ENCODE measurements at regions not wholly inside any gene's neighbourhood (a gene's known extent, or its start where the extent isn't known, plus 50 kb on each side); places are given as distances from the start of the nearest gene placed in this dataset.
A peak's percentile ranks its signal among the peaks of the same experiment; 100 is the strongest.

DNA sequence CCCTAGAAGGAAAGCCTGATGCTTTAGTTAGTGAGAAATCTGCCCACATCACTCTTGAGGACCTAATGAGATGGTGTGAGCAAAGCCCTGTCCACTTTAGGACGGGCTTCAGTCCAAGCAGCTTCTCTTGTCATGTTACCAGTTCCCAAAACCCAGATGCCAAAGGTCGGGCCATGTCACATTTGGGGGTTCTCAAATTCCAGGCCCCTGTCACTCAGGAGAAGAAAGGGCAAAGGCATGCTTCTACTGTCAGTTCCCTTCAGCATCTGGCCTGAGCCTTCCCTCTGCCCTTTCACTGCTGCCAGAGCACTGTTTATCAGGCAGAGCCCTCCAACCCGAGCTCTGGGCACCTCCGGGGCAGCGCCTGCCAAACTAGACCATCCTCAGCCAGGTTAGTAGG, 556.0 kb downstream of the BNC2 start:
- no peak for DNase-seq

DNA sequence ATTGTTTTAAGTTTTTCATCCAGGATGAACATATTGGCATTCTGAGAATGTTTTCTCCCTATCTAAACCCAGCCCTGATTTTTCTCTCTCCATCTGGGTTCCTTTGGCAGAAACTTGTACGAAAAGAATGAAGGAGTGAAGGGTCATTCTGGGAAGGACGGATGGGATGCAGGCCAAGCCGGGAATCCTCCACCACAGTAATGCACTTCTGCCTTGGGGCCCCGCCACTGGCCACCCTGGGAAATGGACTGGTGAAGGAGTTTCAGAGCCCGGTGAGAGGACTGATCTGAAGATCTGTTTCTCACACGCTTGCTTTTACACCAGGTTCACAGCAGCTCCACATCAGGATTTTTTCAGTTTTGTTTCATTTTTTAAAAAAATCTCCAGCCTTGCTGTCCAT, 554.8 kb downstream of the BNC2 start:
- no peak for DNase-seq

DNA sequence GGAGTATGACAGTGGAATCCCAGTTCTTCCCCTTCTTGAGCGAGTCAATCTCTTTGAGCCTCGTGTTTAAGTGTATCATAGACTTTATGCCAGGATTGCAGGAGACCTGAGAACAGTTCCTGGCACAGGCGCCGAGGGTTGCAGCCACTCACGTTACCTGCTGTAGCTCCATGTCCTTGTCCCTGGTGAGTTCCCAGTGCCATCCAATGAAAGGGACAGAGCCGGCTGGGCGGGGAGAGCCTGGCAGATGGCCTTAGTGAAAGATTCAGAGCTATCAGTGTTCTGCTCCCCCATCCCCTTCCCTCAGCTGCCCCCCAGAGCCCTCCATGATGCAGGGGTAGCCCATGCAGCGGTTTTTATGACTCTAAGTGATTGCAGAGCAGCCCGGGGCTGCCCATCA, 554.0 kb downstream of the BNC2 start:
- no peak for DNase-seq

DNA sequence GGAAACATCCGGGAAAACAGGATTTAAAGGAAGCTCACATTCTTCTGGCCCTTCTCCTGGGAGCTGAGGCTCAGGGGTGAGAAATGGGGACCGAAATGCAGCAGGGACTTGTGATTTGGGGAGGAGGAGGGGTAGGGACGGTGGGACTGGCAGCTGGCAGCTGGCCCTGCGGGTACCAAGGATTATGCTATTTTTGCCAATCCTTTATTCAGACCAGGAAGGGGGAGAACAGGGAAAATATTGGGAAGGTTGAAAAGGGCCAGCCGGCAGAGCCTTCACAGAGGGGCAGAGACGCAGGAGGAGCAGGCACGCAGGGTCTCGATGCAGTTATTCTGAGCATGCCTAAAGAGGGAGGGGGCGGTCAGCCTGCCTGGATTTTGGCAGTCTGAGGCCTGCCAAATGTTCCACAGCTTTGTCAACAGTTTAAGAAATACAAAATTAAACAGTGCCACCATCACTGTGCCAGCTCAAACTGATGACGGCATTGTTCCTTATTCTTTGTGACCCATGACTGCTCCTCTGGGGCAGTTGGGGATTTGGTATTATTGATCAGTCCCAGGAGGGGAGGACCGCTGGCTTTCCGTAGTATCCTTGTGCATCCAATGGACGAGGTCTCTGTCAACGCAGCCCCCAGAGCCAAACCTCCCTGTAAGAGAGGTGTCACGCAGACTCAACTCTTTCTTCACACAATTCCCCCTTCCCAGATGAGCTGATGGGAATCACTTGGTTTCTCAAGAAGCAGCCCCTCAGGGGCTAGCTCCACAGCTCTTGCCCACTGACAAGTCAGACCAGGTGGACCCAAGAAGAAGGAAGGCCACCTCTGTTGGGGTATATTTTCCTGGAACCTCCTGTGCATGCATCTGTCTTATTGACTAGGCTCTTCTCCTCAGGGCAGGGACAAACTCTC, 553.3 kb downstream of the BNC2 start:
- no peak for DNase-seq

DNA sequence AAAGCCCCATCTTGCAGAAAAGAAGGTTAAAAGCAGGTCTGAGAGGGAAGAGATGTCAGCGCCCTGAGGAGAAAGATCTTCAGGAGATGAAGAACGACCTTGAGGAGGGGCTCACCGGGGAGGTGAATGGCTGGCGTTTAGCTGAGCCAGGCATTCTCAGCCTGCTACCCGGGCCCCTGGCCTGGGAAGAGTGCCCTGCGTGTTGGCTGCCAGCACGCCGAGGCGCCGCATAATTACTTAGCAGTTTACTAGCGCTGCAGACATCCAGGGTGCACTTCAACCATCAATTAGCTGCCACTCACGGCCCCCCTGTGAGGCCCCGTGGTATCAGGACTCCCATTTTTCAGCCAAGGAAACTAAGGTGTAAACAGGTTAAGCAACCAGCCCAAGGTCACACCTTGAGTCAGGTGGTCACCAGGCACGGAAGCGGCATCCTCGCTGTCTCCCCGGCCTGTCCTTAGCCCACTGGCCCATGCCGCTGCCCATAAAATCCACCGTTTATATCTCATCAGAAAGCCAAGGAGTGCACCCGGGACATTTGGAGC, 551.9 kb downstream of the BNC2 start:
- DNase-seq = no peak

DNA sequence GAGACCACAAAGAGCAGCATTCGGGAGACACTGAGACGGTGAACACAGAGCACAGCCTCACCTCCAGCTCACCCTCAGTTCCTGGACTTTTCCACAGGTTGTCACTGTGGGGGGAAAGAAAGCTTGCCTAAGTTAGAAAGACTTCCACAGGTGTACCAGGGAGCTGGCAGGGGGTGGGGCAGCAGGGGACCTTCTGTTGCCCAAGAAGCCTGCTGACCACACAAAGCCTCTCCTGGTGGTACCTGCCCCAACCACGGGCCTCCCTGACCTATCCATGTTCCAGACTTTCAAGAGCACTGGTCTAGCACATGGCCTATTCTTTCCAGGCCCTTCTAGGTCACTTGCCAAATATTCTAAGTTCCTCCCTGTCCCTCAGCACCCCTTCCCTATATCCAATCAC, 550.8 kb downstream of the BNC2 start:
- no peak for DNase-seq

DNA sequence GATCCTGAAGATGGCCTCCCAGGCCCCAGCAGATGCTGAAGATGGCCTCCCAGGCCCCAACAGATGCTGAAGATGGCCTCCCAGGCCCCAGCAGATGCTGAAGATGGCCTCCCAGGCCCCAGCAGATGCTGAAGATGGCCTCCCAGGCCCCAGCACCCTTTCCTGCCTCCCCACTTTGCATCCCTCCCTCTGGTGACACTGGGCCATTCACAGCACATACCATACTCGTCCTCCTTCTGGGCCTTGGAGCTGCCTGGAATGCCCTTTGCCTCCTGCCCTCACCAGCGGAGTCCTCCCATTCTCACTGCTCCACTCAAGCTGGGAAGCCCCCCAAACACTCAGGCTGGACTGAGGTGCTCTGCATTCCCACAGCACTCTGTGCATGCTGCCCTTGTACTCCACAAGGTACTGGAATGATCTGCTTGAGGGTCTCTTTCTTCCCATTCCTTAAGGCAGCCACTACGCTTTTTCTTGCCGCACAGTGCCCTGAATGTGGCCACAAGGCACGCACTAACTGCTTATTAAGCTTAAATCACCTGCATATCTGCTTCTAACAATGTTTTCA, 550.0 kb downstream of the BNC2 start:
- DNase-seq = no peak

DNA sequence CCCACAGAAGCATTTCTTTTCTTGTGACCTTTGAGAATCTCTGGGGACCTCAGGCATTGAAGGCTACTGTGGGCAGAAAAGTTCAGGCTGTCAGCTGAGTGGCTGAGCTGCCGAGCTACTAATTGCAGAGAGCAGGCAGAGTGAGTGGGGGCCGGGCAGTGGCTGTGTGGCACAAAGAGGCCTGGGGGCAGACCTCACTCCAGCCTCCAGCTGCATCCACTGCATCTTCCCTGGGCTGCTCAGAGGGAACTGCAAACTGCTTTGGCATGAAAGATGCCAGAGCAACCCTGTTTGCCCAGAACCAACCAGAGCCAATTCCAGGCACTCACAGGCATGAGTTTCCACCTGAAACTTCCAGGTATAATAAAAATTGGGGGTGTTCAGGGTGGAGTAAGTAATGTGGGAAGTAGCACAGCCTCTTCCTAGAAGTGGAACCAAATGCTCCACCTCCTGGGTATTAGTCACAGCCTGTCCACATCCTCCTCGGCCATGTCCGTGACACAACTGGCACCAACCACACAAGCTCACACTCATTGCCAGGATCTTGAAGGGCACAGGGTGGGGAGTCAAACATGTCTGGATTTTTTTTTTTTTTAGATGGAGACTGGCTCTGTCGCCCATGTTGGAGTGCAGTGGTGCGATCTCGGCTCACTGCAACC, 548.9 kb downstream of the BNC2 start:
- DNase-seq = no peak

DNA sequence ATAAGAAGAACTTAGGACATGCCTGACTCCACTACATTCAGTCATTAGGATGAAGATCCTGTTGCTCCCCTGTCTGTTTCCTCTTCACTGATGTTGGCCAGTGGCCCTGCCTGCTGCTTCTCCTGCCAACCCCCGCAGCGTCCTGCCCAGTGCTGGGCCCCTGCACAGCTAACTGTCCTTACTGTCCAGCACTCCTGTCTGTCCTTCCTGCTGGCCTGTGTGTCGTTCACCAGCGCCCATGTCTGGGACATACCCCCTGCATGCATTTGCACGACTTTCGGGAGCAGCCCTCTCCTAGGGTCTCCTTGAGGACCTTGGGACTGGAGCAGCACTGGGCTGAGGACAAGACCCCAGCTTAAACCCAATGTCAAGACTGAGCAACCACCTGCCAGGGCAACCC, 547.6 kb downstream of the BNC2 start:
- no peak for DNase-seq

DNA sequence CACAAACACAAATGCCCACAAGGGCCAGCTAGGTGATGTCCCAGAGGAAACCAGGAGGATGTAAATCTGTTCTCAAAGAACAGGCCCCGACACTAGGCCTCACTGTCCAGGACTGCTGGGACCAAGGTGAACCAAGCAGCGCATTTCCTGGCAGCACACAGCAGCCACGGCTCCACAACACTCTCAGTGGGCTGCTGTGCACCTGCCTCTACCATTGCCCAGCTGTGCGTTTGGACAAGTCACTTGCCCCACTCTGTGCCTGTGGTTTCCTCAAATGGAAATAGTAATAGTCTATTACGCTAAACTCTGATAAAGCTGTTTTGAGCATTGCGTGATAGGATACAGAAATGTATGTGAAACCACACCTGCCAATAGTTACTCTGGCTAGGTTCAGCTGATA, 544.5 kb downstream of the BNC2 start:
- no peak for DNase-seq

DNA sequence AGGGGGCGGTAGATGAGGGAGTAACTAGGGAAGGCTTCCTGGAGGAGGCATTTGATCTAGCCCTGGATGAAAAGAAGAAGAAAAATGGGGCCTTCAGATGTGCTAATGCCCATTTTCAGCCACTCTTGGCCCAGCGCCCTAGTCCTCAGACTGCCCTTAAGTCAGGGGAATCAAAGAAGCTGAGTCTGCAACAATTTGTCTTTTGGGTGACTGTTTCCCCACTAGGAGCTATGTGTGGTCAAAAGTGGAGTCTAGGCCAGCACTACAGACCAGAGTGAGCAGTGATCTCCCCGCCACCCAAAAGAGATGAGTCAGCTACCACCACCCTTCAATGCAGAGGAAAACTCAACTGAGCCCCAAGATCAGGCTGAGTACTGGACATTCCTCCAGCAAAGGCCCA, 542.1 kb downstream of the BNC2 start:
- DNase-seq = no peak

DNA sequence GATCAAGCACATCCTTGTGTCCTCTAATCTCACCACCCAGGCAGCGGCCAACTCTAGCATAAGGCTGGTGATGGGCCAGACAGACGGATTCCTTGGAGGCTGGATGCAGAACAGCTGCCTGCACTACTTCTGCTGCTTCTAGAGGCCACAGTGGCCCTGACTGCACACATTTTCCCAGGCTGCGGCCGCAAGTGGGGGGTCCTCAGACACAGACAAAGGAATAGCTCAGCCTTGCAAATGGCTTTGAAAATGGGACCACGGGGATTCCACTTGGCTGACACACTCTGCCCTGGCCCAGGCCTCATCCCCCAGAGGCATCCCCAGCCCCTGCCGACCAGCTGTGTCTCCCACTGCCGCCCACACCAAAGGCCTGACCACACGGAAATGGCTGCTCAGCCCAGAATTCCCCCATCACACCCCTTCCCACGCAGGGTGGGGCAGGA, 540.8 kb downstream of the BNC2 start:
- peak; percentile 51 for DNase-seq

DNA sequence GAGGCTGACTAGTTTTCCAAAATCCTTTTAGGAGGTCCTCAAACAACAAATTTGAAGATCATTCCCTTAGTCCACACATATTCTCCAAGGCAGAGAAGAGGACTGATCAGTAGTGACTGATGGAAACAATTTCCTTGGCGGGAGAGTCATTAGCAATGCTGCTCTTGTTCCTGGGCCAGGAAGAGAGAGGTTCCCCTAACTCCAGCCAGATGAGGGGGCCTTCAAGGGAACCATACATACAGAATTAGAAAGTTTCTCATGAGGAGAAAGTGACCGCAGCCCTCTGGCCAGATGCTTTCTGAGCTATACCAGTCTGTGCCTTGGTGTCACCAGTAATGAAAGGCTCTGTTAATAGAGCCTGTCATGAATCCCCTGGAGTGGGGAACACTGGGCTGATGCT, 539.4 kb downstream of the BNC2 start:
- DNase-seq = peak; percentile 54

DNA sequence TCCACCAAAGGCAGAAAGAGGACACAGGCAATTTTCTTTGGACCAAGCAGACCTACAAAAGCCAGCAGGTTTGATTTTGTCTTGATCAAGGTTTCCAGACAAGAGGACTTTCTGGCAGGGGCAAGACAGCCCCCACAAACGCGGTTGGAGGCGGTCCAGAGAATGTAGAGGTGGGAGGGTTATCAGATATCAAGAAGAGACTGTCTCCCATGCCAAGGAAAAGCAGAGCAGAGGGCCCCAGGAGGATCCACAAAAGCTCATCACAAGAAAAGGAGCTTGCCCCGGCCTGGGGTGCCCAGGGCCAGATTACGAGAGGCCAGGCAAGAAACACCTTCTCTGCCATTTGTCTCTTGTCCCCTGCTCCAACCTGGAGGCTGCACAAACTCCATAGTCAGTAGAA, 538.9 kb downstream of the BNC2 start:
- DNase-seq = no peak

DNA sequence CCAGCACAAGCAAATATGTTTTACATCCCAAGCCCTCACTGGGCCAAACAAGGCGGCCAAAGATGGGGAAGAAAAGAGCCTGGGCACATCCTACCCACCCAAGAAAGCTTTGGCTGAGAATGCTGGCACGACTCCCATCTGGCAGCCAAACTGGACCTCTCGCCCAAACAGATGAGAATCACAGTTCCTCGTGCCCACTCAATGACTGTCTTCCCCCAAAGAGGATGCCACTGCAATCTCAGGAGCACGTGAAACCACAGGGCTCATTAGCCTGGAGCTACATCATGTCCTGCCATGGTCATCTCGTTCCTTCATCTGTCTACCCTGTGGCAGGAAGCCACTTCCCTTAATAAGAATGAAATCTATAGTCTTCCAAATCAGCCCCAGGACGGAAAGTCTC, 536.8 kb downstream of the BNC2 start:
- DNase-seq = no peak

DNA sequence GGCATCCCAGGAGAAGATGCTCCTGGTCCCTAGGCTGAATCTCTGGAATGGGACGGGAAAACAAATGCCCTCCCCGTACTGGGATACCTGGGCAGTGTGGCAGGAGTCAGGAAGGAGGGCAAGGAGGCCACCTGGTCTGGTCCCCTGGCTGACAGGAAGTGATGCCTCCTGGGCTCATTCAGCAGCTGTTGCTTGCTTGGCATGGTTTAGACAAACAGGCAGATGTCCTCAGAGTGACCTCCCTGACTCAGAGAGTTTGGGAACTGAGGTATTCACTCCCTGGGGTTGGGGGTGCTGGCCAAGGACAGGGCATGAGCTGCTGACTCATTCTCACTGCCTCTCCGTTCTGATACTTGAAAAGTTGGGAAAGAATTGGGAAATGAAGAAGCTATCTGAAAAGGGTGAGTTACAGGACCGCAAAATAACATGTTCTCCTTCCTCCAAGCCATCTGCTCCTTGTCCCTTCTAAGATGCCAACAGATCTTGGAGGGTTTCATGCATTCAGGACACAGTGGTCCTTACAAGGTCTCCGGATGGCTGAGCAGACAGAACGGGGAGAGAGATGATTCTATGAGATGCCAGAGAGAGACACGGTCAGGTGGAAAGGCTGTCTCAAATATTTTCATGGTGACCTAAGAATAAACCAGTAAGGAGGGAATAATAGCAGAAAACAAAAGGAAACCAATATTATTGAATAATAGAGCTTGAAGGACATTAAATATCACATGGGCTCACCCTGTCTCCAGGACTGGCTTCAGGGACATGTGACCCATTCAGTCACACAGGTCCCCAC, 534.5 kb downstream of the BNC2 start:
- no peak for DNase-seq

DNA sequence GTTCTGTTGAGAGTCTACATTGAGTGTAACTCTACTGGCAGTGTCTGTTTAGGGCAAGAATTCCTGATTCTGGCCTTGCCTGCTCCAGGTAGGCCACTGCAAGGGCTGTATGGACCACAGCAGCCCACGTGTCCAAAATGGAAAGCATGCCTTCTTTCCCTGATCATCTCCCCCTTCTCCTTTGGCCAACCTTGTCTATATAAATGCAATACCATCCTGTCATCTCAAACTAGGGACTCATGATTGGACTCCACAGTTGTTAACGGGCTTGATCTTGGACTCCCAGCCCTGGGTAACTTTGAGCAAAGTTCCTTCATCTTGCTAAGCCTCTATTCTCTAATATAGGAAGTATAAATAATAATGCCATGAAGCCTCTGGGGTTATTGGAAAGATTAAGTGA, 533.6 kb downstream of the BNC2 start:
- DNase-seq = no peak

DNA sequence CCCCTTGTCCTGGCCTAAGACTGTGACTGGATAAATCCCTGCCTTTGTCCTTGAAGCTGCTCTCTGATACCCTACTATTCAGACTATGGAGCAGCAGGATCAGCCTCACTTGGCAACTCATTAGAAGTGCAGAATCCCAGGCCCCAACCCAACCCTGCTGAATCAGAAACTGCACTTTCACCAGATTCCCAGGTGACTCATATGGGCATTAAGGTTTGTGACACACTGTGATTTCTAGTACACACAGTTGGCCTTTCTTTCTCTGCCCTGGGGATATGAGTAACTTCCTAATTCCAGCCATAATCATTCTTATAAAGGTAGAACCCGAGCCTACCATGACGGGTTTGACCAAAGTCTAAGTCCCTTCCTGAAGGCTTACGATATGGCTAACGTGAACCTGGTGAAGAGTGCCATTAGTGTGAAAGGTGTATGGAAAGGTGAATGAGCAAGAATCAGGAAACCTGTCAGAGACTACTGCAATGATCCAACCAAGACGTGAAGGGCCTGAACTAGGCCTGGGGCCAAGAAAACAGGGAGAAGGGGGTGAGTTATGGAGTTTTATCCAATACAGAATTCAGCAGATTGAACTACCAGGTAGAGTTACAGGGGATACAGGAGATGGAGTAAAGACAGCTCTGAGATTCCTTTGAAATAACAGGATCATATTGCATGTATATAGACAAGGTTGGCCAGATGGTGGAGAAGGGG, 533.0 kb downstream of the BNC2 start:
- DNase-seq = no peak

DNA sequence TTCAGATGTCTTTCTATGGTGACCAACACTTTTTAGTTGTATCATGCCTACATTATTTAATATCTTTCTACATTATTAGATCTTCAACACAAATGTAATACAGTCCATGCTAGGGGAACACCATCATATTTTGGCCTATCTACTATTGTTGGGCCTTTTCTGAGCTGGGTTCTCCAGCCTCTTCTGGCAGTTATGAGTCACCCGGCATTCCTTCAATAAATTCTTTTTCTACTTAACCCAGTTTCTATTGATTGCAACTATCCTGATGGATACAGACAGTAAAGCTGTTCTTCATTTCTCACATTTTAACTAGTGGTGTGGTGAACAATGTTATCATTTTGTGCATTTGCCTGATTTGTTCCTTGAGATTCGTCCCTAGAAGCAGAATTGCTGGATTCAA, 529.3 kb downstream of the BNC2 start:
- DNase-seq = no peak

DNA sequence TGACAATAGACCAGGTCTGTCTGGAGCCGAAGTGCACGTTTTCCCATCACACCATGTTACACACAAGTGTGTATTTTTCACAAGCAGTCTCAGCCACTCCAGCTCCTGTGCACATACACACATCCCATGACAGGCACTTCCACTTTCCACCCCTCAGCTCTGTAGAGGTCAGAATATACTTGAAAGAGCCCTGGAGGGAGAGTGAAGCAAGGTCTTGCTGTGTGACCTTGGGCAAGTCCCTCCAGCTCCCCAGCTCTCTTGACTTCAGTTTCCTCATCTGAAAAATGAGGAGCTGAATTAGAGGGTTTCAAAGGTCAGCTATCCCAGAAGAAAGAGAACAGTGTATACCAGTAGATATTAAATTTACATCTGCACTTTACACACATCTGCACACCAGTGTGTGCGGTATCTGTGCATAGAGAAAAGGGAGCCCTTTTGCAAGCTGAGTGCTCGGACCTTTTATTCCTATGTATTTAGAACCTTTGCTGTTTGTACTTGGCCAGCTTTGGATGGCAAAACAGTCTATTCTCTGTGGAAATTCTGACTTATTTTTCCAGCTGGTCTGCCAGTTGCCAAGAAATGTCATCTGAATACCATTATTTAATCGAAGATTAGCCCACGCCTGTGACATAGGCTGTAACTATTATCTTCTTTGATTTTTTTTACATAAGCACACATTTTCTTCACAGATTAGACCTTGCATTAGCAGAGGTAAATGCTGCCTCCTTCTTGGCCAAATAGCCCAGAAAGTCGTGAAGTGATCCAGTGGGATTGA, 528.0 kb downstream of the BNC2 start:
- DNase-seq = peak; percentile 21
